HCT116 (cell line): ENCODE measurements at regions not wholly inside any gene's neighbourhood (a gene's known extent, or its start where the extent isn't known, plus 50 kb on each side); places are given as distances from the start of the nearest gene placed in this dataset.

Experiments
- CBX3 ChIP-seq: IDR thresholded peaks from 2 replicates; pipeline ENCODE4 v1.6.1; 2012; ENCODE audit warnings: low read depth
- CEBPB ChIP-seq: IDR thresholded peaks from 2 replicates; pipeline ENCODE4 v1.6.1; 2012; ENCODE audit warnings: low read depth
- CTCF ChIP-seq, 3 experiments: fragments of 200-600 bp in 1 of 3; sonication (generic) in 1 of 3; IDR thresholded peaks in 2 of 3; conservative IDR thresholded peaks in 1 of 3; 2 replicates each; pipeline ENCODE4 v1.5.1; 2012 to 2017; ENCODE audit warnings: low read depth in 2 of 3, low read length in 2 of 3, antibody characterized with exemption in 1 of 3, borderline replicate concordance in 1 of 3, control low read depth in 1 of 3, mild to moderate bottlenecking in 1 of 3, mixed read lengths in 1 of 3, mixed run types in 1 of 3, moderate library complexity in 1 of 3; ENCODE audit not compliant: insufficient read depth in 1 of 3
- POLR2A ChIP-seq: IDR thresholded peaks from 2 replicates; pipeline ENCODE4 v1.7.0; 2011; ENCODE audit warnings: borderline replicate concordance; ENCODE audit not compliant: insufficient read depth, insufficient read length; ENCODE audit errors: extremely low read depth
- RAD21 ChIP-seq: IDR thresholded peaks from 2 replicates; pipeline ENCODE4 v1.6.1; 2012; ENCODE audit warnings: low read depth, mild to moderate bottlenecking
- SRF ChIP-seq: IDR thresholded peaks from 2 replicates; pipeline ENCODE4 v1.6.1; 2012; ENCODE audit warnings: low read depth

GRCh38 chr2:59173325-59173724 is 932.2 kb upstream of the FANCL start:
- TF ChIP-seq RAD21, result no peak
- no peak for TF ChIP-seq CTCF (IDR thresholded peaks at IDR 0.05 in 2 of 3, conservative IDR thresholded peaks at IDR 0.05 in 1 of 3; ENCODE audit: borderline replicate concordance in 1 of 3, insufficient read depth in 1 of 3, low read depth in 2 of 3, low read length in 2 of 3)
- TF ChIP-seq SRF, result no peak
- TF ChIP-seq CEBPB, result no peak
- no peak for TF ChIP-seq POLR2A
- no peak for TF ChIP-seq CBX3
